ENCODE measurements at regions not wholly inside any gene's neighbourhood (a gene's known extent, or its start where the extent isn't known, plus 50 kb on each side); places are given as distances from the start of the nearest gene placed in this dataset.

GRCh38 chr7:9945857-9946256 is 1027.8 kb upstream of the PHF14 start:
- TF ChIP-seq POLR2A (IDR thresholded peaks at IDR 0.05; ENCODE audit: low read length) (no peak), GATA1 (IDR thresholded peaks at IDR 0.05; ENCODE audit: low read depth, low read length) (no peak)

All from erythroblast (primary cell).